HS-27A (cell line): ENCODE measurements at regions not wholly inside any gene's neighbourhood (a gene's known extent, or its start where the extent isn't known, plus 50 kb on each side); places are given as distances from the start of the nearest gene placed in this dataset.

Experiments
- DNase-seq: peaks from one replicate; pipeline ENCODE4 v3.0.0-alpha.2; 2012; ENCODE audit warnings: low read depth, missing footprints

- no peak for DNase-seq
These were observed 227.4 kb downstream of the MAN2A1 start for GRCh38 chr5:109917154-109917546.

- DNase-seq: no peak
These were observed 228.2 kb downstream of the MAN2A1 start for GRCh38 chr5:109917966-109918365.

GRCh38 chr5:109920736-109921135 lies 231.0 kb downstream of the MAN2A1 start:
- DNase-seq: no peak

GRCh38 chr5:109921735-109922380 lies 232.1 kb downstream of the MAN2A1 start:
- no peak for DNase-seq

GRCh38 chr5:109922381-109922995 lies 232.8 kb downstream of the MAN2A1 start:
- no peak for DNase-seq

DNA sequence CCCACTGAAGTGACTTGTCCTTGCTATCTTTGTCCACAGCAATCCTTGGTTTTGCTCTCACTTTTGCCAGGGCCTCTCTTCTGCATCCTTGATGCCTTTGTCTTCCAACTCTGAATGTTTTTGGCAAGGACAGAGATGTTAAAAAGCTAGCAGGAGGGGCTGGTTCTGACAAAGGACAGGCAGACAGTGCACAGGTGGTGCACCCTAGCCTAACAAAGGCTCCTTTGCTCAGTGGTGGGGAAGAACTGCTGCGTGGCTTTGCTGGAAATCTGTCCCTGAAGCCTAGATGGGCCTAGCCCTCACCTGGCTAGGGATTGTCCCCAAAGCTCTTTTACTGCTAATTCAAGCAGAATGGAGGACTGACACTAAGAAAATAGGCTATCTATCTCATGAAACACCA lies 233.5 kb downstream of the MAN2A1 start:
- DNase-seq: no peak

DNA sequence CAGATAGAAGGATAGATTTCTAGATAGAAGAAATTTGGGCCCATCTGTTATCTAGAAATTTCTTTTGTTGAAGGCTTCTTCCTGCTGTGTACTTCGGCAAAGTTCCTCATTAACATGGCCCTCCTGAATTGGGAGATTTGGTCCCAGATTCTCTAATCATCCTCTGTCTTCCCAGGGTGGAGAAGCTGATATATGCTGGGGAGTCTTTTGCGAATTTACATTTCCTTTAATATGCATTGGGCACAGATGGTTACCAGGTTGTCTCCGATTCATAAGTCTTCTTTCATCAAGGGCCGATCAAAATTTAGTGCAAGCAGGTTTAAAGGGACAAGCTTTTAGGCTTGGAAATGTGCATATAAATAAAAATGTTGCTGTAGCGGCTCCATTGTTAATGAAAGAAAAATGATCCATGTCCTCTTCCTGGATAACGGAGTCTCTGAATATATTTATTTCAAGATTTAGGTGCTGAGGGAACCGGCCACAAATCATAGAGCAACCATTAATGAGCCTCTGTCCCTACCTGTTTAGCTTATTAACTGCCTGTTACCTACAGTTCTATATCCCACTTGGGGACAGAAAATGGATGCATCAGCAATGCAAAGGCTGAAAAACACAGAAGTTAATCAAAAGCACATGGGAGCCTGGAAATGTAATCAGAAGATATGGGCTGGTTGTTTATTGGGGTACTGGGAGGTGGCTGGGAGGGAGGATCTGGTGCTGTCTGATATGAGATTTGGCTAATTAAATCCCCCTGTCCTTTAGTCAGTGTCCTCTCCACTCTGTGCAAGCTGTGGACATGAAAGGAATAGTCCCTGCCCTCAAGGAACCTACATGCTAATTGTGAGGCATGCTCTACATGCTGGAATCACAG lies 234.7 kb downstream of the MAN2A1 start:
- no peak for DNase-seq

- no peak for DNase-seq
These were observed 237.9 kb downstream of the MAN2A1 start for GRCh38 chr5:109927639-109928038.

- no peak for DNase-seq
These were observed 238.3 kb downstream of the MAN2A1 start for GRCh38 chr5:109928046-109928445.

GRCh38 chr5:109928811-109929210 lies 239.1 kb downstream of the MAN2A1 start:
- no peak for DNase-seq

DNA sequence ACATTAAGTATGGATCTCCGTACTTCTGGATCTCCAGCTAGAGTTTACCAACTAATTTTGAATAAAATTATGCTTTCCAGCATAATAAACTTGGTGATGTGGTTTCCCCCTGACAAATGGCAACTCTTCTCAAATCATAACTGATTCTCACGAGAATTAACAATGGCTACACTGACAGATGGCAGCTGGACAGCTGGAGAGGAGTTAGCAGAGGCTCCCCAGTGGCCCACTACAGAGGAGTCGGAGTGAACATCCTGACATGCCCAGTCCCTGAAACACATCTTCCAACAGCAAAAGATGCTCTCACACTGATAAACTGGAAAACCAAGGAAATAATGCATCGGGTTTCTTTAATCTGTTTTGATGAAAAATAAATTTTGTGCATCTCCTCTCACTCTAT lies 239.6 kb downstream of the MAN2A1 start:
- DNase-seq: no peak

- no peak for DNase-seq
These were observed 240.2 kb downstream of the MAN2A1 start for GRCh38 chr5:109929911-109930310.

- DNase-seq: no peak
These were observed 241.5 kb downstream of the MAN2A1 start for GRCh38 chr5:109931049-109931780.

GRCh38 chr5:109935833-109936490 lies 246.2 kb downstream of the MAN2A1 start:
- no peak for DNase-seq

GRCh38 chr5:109936996-109937395 lies 247.3 kb downstream of the MAN2A1 start:
- no peak for DNase-seq

- no peak for DNase-seq
These were observed 248.2 kb downstream of the MAN2A1 start for GRCh38 chr5:109937951-109938350.

DNA sequence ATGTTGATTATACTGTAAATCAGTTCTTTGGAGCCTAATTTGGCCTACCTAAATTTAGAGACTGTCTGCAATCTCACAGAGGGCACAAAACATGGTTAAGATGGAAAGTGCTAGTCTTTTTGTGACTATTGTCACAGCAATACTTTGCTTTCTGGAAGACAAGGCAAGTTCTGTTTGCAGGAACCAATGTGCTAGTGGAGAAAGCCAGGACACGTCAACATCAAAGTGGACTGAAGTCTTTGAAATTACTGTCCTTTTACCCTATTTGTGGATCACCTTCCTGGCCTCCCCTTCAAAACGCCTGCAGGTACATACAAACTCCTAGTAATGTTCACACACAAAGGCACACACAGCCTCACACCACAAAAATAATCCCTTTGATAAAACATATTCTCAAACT lies 248.7 kb downstream of the MAN2A1 start:
- no peak for DNase-seq

- peak; percentile 3 for DNase-seq
These were observed 249.5 kb downstream of the MAN2A1 start for GRCh38 chr5:109939116-109939682.

DNA sequence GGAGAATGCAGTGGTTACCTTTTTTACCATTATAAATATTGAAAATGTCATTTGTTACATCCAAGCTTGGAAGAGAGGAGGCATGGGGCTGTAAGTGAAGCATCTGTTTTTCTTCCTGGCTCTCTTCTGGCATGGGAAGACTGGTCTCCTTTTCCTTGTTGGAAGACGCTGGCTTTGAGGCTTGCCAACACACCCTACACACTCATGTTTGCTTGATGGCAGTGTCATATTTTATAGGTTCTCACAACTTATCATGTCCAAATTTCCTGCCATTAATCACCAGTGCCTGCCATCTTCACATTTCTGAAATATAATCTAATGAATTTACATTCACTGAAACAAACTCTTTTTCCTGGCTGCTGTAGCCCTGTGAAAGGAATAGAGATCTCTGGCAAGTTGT lies 252.9 kb downstream of the MAN2A1 start:
- DNase-seq: no peak

- DNase-seq: no peak
These were observed 254.0 kb downstream of the MAN2A1 start for GRCh38 chr5:109943701-109944235.

DNA sequence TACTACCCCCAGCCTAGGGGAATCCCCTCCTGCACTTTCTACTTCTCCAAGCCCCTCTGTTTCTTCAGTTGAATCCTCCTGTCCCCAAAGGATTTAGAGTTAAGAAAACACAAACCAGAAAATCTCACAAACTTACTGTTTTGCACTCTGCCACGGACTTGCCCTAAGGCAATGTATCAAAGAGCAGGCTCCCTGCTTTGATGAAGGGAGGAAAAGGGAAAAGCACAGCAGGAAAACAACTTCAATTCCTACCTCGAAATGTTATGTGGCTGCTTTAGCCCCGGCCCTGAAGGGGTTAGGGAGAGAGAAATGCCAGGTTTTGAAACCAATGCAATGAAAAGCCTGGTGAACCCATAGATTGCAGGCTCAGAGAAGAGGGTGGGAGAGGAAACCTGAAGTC lies 254.7 kb downstream of the MAN2A1 start:
- no peak for DNase-seq
